GM18507 (cell line): ENCODE measurements at regions not wholly inside any gene's neighbourhood (a gene's known extent, or its start where the extent isn't known, plus 50 kb on each side); places are given as distances from the start of the nearest gene placed in this dataset.

Experiments used
- DNase-seq: peaks from one replicate; pipeline ENCODE4 v3.0.0; 2011; ENCODE audit warnings: low read depth; ENCODE audit not compliant: insufficient read length; ENCODE audit errors: extremely low spot score
- FAIRE-seq: peaks from 2 replicates; lab custom pipeline; 2011; peaks lifted over from hg19 to GRCh38; lab: Jason Lieb, UNC

DNA sequence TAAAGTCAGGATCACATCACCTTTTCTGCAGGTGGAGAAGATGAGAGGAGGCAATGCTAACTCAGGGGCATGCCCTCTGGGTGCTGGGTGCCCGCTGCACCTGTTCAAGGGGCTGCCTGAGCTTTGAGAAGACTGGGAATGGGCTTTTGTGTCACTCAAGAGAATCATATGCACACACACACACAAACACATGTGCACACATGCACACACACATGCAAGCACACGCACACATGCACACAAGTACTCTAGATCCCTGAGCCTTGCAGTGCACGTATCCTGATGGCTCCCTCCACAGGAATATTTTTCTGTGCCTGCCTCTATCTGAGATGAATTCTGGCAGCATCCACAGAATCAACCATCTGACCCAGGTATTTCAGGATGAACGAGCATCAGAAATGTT is 110.0 kb upstream of the TEX51 start:
- FAIRE-seq = no peak

DNA sequence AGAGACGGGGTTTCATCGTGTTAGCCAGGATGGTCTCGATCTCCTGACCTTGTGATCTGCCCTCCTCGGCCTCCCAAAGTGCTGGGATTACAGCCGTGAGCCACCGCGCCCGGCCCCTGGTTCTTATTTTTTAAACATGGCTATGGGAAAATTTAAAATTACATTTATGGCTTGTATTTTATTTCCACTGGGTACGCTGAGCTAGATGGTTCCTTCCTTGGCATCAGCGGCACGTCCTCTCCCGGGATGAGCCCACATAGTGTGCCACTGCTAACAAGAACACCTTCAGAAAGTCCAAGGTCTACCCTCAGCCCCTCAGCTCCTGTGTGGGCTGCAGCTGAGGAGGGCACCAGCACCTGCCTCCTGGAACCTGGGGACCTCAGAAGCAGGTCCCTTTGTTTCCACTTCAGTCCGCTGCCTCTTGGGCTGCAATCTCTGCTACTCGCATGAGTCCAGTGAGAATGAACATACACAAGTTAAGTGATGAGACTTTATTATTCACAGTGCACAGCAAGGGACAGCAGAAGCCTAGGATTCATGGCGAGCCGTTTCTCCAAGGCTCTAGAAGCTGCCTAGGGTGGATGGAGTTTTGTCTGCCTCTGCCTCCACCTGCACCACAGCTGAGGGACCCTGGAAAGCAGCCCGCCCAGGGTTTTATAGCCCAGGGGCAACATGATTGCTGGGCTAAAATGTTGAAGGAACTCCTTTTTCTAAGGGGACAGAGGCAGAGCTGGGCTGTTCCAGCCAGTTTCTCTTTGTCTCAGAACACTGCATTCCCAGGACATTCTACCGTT is 107.5 kb upstream of the TEX51 start:
- FAIRE-seq = no peak
- DNase-seq = no peak

More for the DNA sequence above, 110.0 kb upstream of the TEX51 start:
- DNase-seq = no peak

DNA sequence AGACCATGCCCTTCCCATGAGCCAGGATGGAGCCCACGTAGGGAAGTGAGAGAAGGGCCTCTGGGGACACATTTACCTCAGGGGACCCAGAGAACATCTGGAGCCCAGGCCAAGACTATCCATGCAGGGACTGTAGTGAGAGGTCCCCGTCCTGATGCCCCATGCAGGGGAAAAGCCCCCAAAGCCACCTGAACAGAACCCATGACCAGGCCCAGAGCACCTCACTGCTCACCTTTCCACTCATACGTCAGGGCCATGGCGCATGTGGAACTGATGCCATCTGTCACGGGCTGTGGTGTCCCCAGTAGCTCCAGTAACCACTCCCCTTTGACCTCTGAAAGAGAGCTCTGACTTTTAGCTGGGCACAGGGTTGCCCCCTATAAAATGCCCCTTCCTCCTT is 106.5 kb upstream of the TEX51 start:
- DNase-seq = no peak
- FAIRE-seq = no peak

DNA sequence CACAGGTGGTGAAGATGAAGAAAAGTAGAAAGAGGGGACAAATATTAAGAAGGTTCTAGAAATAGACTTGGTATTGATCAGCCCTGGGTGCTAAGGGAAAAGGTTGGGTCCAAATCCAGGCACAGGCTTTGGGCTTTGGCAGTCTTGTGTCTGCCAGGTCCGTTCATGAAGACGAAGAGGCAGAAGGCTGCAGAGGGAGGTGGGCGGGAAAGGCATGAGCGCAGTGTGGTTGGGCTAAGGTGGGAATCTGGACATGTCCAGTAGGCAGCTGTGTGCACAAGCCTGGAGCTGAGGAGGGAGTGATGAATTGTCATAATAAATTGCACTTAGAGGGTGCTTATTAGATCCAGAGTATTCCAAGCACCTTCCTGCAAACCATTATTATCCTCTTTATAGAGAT is 105.7 kb upstream of the TEX51 start:
- FAIRE-seq = no peak
- DNase-seq = no peak

DNA sequence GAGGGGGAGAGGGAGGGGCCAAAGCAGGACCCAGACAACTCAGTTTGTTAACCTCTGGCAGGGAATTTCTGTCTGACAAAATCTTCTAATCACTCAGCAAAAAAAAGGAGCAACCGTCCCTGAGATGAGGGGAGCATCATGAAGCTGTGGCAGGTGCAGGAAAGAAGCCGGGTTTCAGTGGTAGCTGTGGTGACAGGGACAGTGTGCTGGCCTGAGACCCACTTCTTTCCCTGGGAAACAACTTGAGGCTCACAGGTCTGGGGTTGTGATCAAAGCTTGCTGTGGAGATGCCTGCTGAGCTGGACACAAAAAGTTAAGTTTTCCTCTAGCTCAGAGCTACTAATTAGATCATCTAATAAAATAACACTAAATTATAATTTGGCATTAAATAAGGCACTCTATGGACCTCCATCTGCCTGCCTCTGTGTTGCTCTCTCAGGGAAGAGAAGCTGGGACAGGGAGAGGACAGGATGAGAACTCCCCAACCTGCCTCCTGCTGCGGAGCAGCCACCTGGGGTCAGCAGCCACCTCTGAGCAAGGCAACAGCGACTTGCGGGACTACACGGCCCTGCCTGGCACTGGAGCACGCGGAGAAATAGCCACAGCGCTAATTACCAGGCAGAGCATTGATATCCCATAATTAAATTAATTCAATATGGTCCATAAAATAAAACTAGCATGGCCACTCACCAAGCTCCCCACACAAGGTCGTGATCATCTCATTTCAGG is 104.6 kb upstream of the TEX51 start:
- no peak for DNase-seq

GRCh38 chr2:126795656-126796055 is 103.0 kb upstream of the TEX51 start:
- DNase-seq (no peak), FAIRE-seq (no peak)

More for the DNA sequence above, 104.6 kb upstream of the TEX51 start:
- FAIRE-seq = no peak

DNA sequence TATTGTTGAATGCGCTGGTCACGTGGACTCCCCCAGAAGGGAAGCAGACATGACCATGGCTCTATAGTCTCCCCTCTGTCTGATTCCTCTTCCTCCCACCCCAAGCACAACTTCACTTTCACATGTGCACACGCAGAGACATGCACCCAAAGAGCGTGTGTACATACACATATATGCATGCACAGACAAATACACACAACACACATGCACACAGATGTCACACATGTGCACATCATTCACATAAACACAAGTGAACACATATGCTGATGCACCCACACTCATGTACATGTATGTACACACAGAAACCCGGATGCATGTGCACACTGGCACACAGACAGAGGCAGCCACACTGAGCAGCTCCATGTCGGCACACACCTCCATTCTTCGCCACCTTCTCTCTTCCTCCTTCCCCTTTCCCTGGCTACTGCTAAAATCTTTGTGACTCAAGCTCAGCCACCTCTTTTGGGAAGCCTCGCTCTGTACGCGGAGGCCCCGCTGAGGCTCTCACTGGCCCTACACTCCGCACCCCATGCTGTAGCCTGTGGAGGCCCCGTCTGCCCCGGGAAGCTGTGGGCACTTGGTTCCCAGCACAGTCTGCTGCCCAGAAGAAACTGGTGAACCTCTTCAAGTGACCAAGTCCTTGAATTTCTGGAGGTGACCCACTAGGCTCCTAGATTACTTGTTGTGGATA is 101.6 kb upstream of the TEX51 start:
- FAIRE-seq = no peak
- no peak for DNase-seq

- FAIRE-seq = no peak
- DNase-seq = no peak
Measured at GRCh38 chr2:126797622-126798275, 100.9 kb upstream of the TEX51 start.

DNA sequence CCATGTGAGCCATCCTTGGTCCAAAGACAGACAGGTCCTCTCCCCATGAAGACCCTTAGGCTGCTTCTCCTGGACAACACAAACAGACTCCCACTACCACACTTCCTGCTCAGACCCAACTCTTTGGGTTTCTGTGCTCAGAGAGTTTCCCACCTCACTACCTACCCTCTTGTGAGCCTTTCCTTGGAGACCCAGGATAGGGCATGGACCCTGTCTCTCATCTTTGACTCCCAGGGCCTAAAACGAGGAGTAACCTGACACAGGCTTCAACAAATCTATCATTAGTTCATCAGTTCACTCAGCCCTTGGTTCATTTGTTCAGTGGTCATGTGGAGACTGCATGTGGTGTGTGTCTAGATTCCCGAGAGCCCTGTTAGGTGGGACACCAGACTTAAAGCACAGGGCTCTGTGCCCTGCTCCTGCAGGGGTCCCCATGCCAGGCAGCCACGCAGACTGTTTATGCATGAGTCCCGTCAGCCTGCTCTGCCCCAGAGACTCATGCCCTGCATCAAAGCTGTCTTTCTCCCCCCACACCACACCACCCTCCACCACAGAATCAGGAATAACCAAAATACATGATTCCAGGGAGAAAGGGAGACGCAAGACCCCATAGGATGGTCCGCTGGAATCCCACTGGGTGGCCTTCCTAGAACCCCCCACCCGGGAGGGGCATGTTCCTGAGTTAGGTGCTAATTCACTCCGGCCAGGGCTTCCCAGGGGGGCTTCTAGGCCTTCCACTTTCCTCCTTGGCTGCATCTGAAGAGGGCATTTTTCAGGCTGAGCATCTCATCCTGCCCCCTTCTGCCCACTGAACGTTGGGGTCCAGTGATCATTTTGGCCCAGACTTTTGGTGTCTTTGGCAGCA is 100.2 kb upstream of the TEX51 start:
- no peak for DNase-seq
- no peak for FAIRE-seq

GRCh38 chr2:126799301-126799700 is 99.4 kb upstream of the TEX51 start:
- DNase-seq (no peak), FAIRE-seq (no peak)

GRCh38 chr2:126801473-126801872 is 97.2 kb upstream of the TEX51 start:
- DNase-seq = no peak
- no peak for FAIRE-seq

- FAIRE-seq (no peak), DNase-seq (no peak)
Measured at GRCh38 chr2:126802316-126802715, 96.4 kb upstream of the TEX51 start.

DNA sequence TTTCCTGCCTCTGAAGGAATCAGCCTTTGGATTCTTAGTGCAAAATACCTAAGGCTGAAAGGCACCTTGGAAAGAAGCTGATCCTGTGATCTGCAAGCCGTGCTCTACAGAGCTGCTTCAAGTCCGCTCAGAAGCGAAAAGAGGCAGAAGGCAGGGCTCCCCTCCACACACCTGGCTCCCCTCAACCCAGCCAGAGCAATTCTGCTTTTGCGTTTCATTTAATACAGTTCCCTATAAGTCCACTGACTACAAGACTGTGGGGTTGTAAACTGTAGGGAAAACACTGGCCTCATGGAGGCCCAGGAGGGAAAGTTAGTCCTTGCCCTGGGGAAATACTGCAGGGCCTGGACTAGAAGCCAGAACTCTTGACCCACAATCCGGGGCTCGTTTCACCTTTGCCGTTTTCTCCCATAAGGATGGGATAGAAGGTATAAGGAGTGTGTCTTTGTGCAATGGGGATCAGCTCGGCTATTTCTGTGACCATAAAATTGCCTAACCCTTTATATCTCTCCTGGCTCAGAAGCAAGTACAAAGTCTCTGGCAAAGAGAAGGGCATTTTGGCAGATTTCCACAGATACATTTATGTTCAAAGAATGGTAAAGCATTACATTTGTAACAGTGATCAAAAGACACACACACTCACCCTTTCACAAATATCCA is 95.8 kb upstream of the TEX51 start:
- DNase-seq = no peak
- FAIRE-seq = no peak

DNA sequence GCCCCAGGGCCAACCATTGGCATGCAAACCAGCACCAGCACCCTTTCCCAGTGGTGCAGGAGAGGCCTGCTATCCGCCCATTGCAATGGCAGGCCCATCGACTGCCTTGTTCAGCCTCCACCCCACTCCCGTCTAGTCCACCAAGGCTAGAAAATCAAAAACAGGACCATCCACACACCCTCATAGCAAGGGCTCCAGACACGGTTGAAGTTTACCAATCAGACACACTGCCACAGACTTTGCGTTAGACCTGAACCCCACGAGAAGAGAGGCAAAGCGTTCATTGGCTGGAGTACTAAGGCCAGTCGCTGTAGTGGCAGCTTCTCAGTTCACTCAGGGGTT is 95.3 kb upstream of the TEX51 start:
- DNase-seq = no peak
- no peak for FAIRE-seq

DNA sequence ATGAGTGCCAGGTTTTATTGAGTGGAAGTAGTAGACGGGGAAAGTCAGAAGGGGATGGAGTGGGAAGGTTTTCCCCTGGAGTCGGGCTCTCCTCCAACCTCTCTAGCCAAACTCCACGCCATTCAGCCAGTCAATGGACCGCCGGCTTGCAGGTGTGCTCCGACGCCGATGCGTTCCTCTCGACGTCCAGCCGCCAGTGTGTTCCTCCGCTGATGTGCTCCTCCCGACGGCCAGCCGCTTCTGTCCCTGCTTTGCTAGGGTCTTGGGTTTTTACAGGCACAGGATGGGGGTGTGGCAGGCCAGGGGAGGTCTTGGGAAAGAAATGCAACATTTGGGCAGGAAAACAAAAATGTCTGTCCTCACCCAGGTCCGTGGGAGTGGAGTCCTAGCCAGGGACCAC is 94.3 kb upstream of the TEX51 start:
- DNase-seq (no peak), FAIRE-seq (no peak)

DNA sequence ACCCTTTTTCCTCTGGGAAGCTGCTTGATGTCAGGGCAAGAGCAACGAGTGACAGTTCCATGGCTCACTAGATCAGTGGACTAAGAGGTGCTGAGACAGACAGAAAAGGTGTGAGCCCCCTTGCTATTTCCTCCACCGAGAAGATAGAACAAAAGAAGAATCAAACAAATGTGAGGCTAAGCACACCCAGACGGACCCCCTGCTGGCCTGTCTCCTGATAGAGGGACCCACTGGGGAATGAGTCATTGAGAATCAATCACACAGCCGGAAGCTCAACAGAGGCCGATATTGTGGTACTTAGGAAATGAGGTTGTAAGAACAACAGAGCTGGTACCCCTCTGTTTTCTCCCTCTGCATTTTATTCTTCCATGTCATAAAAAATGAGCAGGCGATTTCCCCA is 89.8 kb upstream of the TEX51 start:
- DNase-seq = no peak
- FAIRE-seq = no peak

GRCh38 chr2:126809340-126809739 is 89.3 kb upstream of the TEX51 start:
- FAIRE-seq (no peak), DNase-seq (no peak)

DNA sequence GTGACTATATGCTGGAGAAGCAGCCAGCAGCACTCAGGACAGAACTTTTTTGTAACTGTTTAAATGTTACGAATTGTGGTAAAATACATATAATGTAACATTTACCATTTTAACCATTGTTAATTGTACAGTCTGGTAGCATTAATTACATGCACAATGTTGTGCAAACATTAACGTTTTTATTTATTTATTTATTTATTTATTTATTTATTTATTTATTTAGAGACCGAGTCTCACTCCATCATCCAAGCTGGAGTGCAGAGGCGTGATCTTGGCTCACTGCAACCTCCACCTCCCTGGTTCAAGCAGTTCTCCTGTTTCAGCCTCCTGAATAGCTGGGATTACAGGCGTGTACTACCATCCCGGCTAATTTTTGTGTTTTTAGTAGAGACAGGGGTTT is 88.7 kb upstream of the TEX51 start:
- no peak for DNase-seq
- no peak for FAIRE-seq

DNA sequence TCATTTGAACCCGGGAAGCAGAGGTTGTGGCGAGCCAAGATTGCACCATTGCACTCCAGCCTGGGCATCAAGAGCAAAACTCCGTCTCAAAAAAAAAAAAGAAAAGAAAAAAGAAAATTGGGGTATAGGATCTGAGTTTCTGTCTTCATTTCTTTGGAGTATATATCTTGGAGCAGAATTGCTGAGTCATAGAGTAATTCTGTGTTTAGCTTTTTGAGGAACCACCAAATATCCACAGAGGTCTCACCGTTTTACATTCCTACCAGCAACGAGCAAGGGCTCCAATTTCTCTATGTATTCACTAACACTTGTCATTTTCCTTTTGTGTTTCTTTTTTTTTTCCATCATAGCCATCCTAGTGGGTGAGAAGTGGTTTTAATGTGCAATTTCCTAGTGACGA is 87.6 kb upstream of the TEX51 start:
- DNase-seq (no peak), FAIRE-seq (no peak)
